Fibroblast of villous mesenchyme (primary cell): ENCODE measurements at regions not wholly inside any gene's neighbourhood (a gene's known extent, or its start where the extent isn't known, plus 50 kb on each side); places are given as distances from the start of the nearest gene placed in this dataset.

Experiments used
- DNase-seq: peaks from one replicate; pipeline ENCODE4 v3.0.0-alpha.2; 2010; ENCODE audit warnings: low read depth
- H3K4me3 ChIP-seq: 2 replicates; pipeline ENCODE4 v1.5.1; 2011; ENCODE audit warnings: low read depth, mild to moderate bottlenecking, low read length
- TF ChIP-seq, protein P1 (sequence below): IDR thresholded peaks from 2 replicates; pipeline ENCODE4 v1.5.1; 2012; ENCODE audit warnings: low read depth, mild to moderate bottlenecking, low read length; ENCODE audit not compliant: insufficient read depth

- no peak overlapping the region for H3K4me3 ChIP-seq
- TF ChIP-seq, protein P1, sequence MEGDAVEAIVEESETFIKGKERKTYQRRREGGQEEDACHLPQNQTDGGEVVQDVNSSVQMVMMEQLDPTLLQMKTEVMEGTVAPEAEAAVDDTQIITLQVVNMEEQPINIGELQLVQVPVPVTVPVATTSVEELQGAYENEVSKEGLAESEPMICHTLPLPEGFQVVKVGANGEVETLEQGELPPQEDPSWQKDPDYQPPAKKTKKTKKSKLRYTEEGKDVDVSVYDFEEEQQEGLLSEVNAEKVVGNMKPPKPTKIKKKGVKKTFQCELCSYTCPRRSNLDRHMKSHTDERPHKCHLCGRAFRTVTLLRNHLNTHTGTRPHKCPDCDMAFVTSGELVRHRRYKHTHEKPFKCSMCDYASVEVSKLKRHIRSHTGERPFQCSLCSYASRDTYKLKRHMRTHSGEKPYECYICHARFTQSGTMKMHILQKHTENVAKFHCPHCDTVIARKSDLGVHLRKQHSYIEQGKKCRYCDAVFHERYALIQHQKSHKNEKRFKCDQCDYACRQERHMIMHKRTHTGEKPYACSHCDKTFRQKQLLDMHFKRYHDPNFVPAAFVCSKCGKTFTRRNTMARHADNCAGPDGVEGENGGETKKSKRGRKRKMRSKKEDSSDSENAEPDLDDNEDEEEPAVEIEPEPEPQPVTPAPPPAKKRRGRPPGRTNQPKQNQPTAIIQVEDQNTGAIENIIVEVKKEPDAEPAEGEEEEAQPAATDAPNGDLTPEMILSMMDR = no peak
- no peak for DNase-seq
Measured at GRCh38 chr13:40442231-40442630, 224.2 kb downstream of the FOXO1 start.

DNA sequence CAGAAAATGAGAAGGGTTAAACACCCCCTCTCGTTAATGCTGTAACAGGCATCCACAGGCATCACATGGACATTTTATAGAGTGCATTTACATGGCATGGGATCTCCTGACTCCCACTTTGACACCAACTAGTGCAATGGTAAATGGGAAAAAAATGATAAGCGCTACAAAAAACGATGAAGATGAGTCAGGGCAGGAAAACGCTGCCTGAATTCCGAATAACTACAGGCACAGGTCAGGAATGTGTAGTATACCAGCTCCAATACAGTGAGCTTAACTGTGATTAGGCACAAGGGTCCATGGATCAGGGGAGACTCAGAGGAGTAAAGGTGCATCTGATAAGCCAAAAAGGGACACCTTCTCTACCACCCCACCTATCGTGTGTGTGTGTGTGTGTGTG lies 223.6 kb downstream of the FOXO1 start:
- DNase-seq = no peak
- no peak overlapping the region for H3K4me3 ChIP-seq
- TF ChIP-seq, protein P1 = no peak

DNA sequence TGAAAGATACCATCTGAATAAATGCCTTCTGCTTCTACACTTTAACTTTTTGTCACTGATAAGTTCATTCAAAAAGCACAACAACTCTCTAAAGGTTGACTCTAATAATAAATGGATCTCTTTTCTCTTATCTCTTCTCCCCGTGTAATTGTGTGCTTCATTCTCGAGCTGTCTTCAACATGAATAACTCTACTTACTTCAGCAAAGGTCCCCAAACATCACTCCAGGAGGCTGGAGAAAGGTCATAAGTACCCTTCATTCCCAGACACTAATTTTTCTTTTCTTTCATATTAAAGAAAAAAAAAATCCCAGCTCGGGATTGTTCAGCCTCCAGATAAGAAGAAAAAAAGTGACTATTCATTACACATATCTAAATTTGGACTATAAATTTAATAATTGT lies 222.2 kb downstream of the FOXO1 start:
- DNase-seq = no peak

DNA sequence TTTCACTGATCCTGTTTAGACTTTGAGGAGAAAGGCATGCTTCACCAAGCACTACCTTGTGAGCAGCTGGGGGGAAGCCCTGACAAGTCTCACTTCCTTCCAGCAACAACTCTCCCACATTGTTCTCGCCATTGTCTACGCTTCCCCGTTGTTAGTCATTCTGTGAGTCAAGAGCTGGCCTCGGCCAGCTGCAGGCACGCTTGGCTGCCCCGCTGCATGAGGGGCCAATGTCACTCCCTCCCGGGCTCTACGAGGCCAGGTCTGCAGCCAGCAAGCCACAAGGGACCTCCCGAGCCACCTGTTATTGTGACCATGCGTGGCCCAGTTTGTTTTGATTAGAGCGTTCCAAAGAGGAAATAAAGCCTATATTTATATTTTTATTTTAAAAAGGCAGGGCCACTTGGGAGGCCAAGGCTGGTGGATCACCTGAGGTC lies 220.9 kb downstream of the FOXO1 start:
- H3K4me3 ChIP-seq = no peak overlapping the region
- no peak for DNase-seq
- TF ChIP-seq, protein P1 = no peak

More for the DNA sequence above, 222.2 kb downstream of the FOXO1 start:
- no peak overlapping the region for H3K4me3 ChIP-seq
- TF ChIP-seq, protein P1 = no peak

DNA sequence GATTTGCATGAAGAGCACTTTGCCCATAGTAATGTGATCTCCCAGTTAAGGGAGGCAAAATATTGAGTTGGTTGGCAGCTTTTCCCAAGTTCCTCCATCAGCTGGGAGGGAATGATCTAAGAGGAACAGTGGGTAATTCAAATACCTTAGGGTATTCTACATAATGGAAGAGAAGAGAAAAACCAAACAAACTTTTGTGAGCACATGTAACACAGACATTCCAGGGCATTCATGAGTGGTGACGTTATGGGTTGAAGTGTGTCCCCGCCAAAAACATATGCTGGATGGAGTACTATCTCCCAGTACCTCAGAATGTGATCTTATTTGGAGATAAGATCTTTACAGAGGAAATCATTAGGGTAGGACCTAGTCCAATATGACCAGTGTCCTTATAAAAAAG lies 220.1 kb downstream of the FOXO1 start:
- no peak for DNase-seq
- no peak overlapping the region for H3K4me3 ChIP-seq
- TF ChIP-seq, protein P1 = no peak

GRCh38 chr13:40447857-40448256 lies 218.6 kb downstream of the FOXO1 start:
- no peak overlapping the region for H3K4me3 ChIP-seq
- TF ChIP-seq, protein P1 = no peak
- no peak for DNase-seq

GRCh38 chr13:40452038-40452666 lies 214.3 kb downstream of the FOXO1 start:
- TF ChIP-seq, protein P1 = no peak

More at GRCh38 chr13:40452038-40452666, 214.3 kb downstream of the FOXO1 start:
- H3K4me3 ChIP-seq = no peak overlapping the region
- no peak for DNase-seq
